Kidney epithelial cell (primary cell): ENCODE measurements at regions not wholly inside any gene's neighbourhood (a gene's known extent, or its start where the extent isn't known, plus 50 kb on each side); places are given as distances from the start of the nearest gene placed in this dataset.

ENCODE experiments used
- DNase-seq: peaks from one replicate; pipeline ENCODE4 v3.0.0-alpha.2; 2010; ENCODE audit warnings: low read depth
- H3K27me3 ChIP-seq: 2 replicates; pipeline ENCODE4 v1.6.0; 2011; ENCODE audit warnings: low read length; ENCODE audit not compliant: control insufficient read depth, insufficient read depth
- H3K36me3 ChIP-seq: 2 replicates; pipeline ENCODE4 v1.5.1; 2011; ENCODE audit warnings: low read length; ENCODE audit not compliant: control insufficient read depth, insufficient read depth
- H3K4me3 ChIP-seq: 2 replicates; pipeline ENCODE4 v1.5.1; 2011; ENCODE audit warnings: low read depth, mild to moderate bottlenecking, control low read depth, low read length
- TF ChIP-seq, protein P1 (sequence below): IDR thresholded peaks from 2 replicates; pipeline ENCODE4 v1.5.1; 2011; ENCODE audit warnings: mild to moderate bottlenecking, moderate library complexity, low read length, control low read depth, inconsistent platforms; ENCODE audit not compliant: insufficient read depth, poor library complexity, severe bottlenecking

DNA sequence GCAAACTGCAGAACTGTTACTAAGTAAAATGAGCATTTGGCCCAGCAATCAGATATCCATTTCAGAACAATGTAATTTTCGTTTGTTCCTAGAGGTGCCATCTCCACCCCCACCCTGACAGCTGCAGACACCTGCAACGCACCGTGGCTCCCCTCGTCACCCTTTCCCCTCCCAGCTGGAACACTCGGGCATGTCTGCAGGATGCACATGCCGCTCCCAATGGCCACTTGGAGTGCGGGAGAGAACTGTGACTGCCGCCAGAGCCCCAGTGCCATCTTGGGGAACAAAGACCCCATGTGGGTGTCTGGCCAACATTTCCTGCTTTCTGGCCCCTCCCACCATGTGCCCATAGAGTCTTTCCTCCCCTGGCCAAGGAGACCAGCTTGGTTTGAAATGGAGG is 436.2 kb downstream of the PCDH10 start:
- TF ChIP-seq, protein P1, sequence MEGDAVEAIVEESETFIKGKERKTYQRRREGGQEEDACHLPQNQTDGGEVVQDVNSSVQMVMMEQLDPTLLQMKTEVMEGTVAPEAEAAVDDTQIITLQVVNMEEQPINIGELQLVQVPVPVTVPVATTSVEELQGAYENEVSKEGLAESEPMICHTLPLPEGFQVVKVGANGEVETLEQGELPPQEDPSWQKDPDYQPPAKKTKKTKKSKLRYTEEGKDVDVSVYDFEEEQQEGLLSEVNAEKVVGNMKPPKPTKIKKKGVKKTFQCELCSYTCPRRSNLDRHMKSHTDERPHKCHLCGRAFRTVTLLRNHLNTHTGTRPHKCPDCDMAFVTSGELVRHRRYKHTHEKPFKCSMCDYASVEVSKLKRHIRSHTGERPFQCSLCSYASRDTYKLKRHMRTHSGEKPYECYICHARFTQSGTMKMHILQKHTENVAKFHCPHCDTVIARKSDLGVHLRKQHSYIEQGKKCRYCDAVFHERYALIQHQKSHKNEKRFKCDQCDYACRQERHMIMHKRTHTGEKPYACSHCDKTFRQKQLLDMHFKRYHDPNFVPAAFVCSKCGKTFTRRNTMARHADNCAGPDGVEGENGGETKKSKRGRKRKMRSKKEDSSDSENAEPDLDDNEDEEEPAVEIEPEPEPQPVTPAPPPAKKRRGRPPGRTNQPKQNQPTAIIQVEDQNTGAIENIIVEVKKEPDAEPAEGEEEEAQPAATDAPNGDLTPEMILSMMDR: no peak
- no peak for DNase-seq
- Histone ChIP-seq H3K36me3 (no peaks in the 10 kb centered on the region), H3K27me3 (no peaks in the 10 kb centered on the region), H3K4me3 (no peak overlapping the region)

DNA sequence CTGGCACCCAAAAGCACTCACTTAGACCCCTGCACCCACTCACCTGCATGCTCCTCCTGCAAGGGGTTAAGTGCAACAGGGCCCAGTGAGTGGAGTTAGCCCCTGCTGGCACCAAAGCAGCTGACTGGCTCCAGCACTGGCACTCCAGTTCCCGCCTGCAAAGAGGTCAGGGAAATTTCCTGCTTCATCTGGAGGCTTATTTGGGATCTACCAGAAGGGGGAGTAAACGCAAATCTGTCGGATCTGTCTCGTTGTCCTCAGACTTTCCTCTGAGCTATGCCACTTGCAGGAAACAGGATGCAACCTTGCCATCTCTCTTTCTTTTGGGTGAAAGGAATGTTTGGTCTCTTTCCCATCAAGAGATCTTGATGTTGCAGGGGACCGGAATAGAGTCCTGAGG is 435.6 kb downstream of the PCDH10 start:
- no peaks in the 10 kb centered on the region for H3K36me3 ChIP-seq
- DNase-seq: no peak
- TF ChIP-seq, protein P1: no peak
- no peak overlapping the region for H3K4me3 ChIP-seq
- no peaks in the 10 kb centered on the region for H3K27me3 ChIP-seq

DNA sequence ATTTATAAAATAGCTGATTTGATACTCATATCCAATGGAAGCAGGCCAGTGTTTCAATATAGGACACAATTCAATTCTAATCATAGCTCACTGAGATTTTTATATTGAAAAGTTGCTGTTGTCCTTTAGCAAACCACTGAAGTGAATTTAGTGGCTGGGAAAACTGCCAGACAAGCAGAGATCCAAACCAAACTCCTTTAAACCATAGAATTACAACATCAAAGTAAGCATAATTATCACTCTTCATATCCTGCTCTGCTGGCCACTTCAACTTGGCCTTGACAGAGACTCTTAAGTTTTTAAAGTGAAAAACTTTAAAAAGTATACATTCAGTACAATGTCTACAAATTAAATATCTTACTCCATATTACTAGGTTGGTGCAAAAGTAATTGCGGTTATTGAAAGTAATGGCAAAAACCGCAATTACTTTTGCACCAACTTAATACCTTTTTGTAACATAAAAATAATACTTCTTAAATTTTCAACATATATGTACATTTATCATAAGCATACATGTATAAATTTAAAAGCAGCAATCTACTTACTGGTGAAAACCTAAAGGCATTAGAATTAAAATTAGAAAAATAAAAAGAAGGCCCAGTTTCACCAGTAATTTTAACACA is 433.0 kb downstream of the PCDH10 start:
- Histone ChIP-seq H3K4me3 (no peak overlapping the region), H3K36me3 (no peaks in the 10 kb centered on the region), H3K27me3 (no peaks in the 10 kb centered on the region)
- no peak for DNase-seq
- TF ChIP-seq, protein P1: no peak

DNA sequence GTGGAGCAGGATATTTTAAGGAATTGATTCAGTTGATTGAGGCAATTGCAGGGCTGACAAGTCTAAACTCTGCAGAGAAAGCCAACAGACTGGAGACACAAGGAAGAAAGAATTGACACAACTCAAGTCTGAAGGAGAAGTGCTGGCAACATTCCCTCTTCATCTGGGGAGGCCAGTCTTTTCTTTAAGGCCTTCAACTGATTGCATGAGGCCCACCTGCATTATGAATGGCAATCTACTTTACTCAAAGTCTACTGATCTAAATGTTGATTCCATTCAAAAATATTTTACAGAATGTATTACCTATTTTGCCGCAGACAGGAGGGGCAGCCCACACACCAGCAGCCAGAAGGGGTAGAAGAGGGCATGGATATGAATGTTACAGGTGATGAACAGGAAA is 425.2 kb downstream of the PCDH10 start:
- no peak for DNase-seq
- Histone ChIP-seq H3K36me3 (no peaks in the 10 kb centered on the region), H3K27me3 (no peaks in the 10 kb centered on the region), H3K4me3 (no peak overlapping the region)
- TF ChIP-seq, protein P1: no peak

DNA sequence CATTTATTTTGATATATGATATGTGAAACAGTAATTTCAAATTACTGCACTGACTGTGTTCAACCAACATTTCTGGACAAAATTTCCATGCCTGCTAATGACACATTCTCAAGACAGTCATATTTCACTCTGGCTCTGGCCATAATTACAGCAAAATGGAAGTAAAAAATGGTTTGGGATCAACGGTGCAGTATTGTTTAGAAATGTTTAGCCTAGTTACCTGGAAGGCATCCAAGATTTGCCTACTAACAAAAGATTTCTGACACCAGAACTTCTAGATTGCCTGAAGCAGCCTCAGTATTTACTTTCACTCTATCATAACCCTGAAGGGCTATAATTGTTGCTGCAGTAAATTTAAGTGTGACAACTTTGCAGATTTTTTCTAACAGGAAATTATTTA is 416.3 kb downstream of the PCDH10 start:
- no peaks in the 10 kb centered on the region for H3K36me3 ChIP-seq
- no peaks in the 10 kb centered on the region for H3K27me3 ChIP-seq
- H3K4me3 ChIP-seq: no peak overlapping the region
- TF ChIP-seq, protein P1: no peak
- DNase-seq: no peak

DNA sequence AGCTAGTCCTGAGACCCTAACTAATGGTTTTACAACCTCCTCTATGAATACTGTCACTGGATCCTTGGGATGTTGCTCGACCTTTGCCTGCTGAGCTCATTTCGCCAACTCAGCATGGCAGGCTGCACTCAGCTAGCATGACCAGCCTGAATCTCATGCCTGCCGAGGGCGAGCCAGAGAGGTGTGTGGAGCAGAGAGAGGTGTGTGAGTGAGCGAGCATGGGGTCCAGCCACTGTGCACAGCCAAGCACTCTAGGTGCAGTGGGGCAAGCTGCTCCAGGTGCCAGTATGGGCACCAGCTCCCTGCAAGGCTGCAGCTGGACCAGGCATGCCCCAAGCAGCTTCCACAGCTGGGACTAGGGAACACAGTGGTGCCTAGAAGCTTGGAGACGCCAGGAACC is 410.9 kb downstream of the PCDH10 start:
- no peak for DNase-seq
- TF ChIP-seq, protein P1: no peak
- Histone ChIP-seq H3K27me3 (no peaks in the 10 kb centered on the region), H3K36me3 (no peaks in the 10 kb centered on the region), H3K4me3 (no peak overlapping the region)
